H1 (cell line): ENCODE measurements at regions not wholly inside any gene's neighbourhood (a gene's known extent, or its start where the extent isn't known, plus 50 kb on each side); places are given as distances from the start of the nearest gene placed in this dataset.

Experiments used
- CREB1 ChIP-seq: IDR thresholded peaks from 2 replicates; pipeline ENCODE4 v1.6.1; 2012; ENCODE audit warnings: inconsistent platforms
- EZH2 ChIP-seq: fragments of 200-600 bp; sonication (generic); IDR thresholded peaks from 2 replicates; pipeline ENCODE4 v1.7.1; 2012; ENCODE audit warnings: low read depth, mild to moderate bottlenecking, moderate library complexity, low read length, inconsistent platforms; ENCODE audit not compliant: severe bottlenecking
- SIN3A ChIP-seq, 2 experiments: IDR thresholded peaks in 1 of 2; conservative IDR thresholded peaks in 1 of 2; 2 replicates each; pipeline ENCODE4 v1.6.1; 2011 to 2012; ENCODE audit warnings: low read length in 2 of 2, improper control_type of control experiment in 1 of 2, low read depth in 1 of 2, mild to moderate bottlenecking in 1 of 2
- SP4 ChIP-seq: IDR thresholded peaks from 2 replicates; pipeline ENCODE4 v1.6.1; 2012; ENCODE audit warnings: low read length, inconsistent platforms
- TF ChIP-seq, protein P1 (sequence below), 3 experiments: IDR thresholded peaks; 1 replicate in 2 of 3; 2 replicates in 1 of 3; pipeline versions ENCODE4 v1.5.1 to v1.6.1; 2011; ENCODE audit warnings: low read length in 3 of 3, mild to moderate bottlenecking in 3 of 3, inconsistent platforms in 2 of 3, low read depth in 1 of 3, moderate library complexity in 1 of 3; ENCODE audit not compliant: insufficient read depth in 1 of 3; ENCODE audit errors: control extremely low read depth in 1 of 3

DNA sequence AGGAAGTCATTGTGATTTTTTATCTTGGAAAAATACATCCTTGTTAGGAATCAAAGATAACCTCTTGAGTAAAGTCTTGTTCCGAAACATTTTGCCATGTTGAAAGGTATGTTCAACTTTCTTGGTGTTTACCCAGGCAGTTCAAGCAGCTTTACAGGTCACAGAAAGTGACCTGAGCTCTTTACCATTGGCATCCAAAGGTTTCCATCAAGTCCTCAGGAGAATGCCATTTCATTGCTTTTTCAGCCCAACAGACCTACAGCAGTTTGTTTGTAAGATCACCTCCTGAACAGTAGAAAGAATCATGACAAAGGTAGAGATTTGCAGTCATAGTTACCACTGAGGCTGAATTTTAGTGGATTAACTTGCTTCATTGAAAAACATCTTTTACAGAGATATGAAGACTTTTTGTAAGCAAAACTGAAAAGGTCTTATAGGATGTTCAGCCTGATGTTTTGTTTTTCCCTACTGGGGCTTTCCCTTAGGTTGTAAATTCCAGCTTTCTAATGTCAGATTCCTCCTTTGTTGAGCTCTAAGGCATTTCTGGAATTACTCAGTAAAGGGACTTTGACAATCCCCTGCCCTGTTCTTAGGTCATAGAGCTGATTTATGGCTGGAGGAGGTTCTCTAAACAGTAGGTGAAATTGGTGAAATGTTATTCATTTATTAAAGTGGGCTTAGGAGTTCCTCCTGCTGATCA is 236.8 kb upstream of the RBMS1 start:
- TF ChIP-seq EZH2: no peak
- no peak for TF ChIP-seq CREB1
- TF ChIP-seq, protein P1, sequence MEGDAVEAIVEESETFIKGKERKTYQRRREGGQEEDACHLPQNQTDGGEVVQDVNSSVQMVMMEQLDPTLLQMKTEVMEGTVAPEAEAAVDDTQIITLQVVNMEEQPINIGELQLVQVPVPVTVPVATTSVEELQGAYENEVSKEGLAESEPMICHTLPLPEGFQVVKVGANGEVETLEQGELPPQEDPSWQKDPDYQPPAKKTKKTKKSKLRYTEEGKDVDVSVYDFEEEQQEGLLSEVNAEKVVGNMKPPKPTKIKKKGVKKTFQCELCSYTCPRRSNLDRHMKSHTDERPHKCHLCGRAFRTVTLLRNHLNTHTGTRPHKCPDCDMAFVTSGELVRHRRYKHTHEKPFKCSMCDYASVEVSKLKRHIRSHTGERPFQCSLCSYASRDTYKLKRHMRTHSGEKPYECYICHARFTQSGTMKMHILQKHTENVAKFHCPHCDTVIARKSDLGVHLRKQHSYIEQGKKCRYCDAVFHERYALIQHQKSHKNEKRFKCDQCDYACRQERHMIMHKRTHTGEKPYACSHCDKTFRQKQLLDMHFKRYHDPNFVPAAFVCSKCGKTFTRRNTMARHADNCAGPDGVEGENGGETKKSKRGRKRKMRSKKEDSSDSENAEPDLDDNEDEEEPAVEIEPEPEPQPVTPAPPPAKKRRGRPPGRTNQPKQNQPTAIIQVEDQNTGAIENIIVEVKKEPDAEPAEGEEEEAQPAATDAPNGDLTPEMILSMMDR (IDR thresholded peaks at IDR 0.05; ENCODE audit: control extremely low read depth in 1 of 3, insufficient read depth in 1 of 3, low read depth in 1 of 3, low read length in 3 of 3): no peak
- no peak for TF ChIP-seq SP4
- TF ChIP-seq SIN3A (conservative IDR thresholded peaks at IDR 0.05 in 1 of 2, IDR thresholded peaks at IDR 0.05 in 1 of 2; ENCODE audit: low read depth in 1 of 2, low read length in 2 of 2): no peak
